HG02678 (cell line): ENCODE measurements at regions not wholly inside any gene's neighbourhood (a gene's known extent, or its start where the extent isn't known, plus 50 kb on each side); places are given as distances from the start of the nearest gene placed in this dataset.
A peak's percentile ranks its signal among the peaks of the same experiment; 100 is the strongest.

Experiments used
- ATAC-seq: cut with Tn5 transposase; IDR thresholded peaks from one replicate; pipeline ENCODE4 v1.9.1; 2021; ENCODE audit warnings: mild to moderate bottlenecking, moderate library complexity; ENCODE audit not compliant: unreplicated experiment

DNA sequence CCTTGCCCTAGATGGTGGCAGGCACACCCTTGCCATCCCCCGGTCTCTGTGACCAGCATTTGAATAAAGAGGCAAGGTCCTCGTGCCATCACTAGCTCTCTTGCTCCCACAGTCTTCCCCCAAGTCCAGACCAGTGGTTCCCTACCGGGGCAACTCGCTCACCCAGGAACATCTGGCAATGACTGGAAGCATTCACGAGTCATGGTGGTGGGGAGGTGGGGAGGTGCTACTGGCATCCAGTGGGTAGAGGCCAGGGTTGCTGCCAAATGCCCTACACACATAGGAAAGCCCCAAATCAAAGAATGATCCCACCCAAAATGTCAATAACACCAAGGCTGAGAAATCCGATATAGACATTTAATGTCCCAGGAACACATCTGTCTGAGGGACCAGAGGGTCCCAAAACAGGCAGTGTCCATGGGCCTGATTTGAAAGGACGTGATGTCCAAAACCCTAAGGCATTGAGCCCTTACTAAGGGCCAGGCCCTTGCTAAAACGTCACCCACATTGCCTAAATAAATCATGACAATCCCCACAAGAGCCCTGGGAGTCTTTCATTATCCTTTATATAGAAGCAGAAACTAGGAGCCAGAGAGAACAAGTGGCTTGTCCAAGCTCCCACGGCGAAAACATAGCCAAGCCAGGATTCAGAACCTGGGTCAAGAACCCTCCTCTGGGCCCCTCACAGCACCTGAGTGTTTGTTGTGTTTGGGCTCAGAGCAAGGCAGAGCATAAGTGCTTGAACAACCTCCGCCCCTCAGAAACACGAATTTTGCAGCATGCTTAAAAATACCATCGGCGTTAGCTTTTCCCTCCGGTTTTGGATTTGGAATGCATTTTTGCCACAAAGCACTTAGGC, 119.3 kb upstream of the WWC1 start:
- ATAC-seq: no peak

DNA sequence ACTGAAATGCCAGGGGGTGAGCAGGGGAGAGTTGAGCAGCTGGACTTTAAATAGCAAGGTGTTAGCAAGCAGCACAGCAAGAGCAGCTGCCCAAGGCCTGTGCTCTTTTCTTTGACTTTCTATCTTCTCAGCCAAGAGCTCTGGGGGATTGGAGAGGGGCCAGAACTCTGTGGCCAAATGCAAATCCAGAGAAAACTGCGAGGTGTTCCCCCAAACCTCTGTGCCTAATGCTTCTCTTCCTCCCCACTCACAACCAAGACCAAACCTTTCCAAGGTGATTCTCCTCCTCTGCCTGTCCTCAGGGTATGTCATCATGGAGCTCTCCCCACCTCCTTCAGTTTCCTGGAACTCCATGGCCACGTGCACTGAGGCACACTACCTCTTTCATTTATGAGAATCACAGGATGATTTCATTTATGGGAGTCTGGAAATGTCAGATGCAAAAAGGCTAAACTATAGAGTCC, 118.7 kb upstream of the WWC1 start:
- no peak for ATAC-seq

DNA sequence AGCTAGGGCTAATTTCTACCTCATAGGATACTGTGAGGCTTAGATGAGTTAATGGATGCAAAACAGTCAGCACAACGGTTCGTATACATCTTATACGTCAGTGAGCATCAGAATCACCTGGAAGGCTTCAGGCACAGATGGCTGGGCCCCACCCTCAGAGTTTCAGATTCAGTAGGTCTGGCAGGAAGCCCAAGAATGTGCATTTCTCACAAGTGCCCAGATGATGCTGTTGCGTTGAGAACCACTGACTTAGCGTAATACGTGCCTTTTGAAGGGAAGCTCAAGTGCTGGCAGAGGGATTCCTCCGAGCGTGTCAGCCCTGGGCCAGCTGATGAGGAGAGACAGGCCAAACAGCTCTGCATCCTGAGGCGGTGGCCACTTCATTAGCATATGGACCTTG, 117.1 kb upstream of the WWC1 start:
- ATAC-seq: peak; percentile 53

DNA sequence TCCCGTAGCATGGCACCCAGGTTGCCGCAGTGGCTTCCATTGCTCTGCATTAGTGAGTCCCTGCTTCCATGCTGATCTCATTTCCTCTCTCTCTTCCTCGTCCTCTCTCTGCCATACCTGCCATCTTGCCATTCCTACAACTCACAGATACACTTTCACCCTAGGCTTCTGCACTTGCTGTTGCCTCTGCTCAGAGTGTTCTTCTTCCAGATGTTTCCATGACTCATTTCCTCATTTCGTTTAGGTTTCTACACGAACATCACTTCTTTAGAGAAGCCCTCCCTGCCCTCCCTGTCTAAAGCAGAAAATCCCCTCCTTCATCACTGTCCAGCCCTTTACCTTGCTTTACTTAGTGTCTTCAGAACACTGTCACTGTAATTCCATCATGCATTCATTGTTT, 115.2 kb upstream of the WWC1 start:
- ATAC-seq: no peak

DNA sequence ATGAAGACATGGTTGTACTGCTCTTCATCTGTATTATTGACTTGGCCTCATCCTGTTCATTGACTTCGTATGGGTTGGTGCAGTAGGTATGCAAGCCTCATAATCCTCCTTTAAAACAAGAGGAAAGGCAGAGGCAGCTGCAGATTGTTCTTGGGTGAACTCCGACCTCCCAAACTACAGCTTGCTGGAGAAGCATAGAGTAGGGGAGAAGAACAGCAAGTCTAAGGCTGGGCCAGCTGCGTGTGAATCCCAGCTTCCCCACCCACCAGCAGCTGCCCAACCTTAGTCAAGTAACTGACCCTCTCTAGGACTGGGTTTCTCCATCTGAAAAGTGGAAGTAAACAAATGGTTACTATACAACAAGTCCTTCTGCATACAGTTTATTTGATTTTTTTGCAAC, 114.5 kb upstream of the WWC1 start:
- no peak for ATAC-seq

DNA sequence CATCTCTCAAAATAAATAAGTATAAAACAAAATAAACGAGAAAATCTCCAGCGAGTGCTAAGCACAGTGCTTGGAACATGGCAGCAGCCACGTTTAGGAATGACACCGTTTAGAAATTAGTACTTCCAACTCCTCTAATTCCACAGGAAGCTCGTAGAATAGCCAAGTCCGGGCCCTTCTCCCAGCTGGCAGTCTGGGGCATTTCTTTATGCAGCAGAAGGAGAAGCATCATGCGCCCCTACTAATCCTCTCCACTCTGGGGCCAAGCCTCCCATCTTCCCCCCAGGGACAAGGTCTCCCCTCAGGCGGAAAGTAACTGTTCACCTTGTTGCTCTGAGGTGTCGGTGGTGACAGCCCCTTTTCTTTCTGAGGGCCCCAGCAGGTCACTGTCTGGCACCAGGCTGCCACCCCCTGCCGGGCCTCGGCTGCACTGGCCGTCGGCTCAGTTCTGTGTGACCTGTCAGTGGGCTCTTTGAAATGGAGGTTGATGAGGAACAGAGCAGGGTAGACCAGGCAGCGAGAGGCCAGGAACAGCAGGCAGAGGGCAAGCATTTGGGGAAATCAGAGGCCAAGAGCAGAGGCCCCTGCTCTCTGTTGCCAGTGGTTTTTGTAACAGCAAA, 113.5 kb upstream of the WWC1 start:
- no peak for ATAC-seq

DNA sequence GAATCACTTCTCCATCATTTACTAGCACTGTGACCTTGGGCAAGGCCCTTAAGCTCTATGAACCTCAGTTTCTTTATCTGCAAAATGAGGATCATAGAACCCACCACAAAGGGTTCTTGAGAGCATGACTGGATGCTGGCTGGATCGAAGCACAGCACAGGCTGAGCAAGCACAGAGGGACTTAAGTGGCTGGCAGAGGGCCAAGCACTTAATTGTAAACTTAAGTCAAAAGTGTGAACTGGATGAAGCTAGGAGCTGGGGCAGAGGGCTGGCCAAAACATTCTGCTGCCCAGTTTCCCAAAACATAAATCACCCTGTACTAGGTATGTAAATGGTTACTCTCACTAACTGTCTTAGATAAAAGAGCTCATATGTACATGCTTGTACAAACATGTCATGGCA, 112.3 kb upstream of the WWC1 start:
- ATAC-seq: no peak

DNA sequence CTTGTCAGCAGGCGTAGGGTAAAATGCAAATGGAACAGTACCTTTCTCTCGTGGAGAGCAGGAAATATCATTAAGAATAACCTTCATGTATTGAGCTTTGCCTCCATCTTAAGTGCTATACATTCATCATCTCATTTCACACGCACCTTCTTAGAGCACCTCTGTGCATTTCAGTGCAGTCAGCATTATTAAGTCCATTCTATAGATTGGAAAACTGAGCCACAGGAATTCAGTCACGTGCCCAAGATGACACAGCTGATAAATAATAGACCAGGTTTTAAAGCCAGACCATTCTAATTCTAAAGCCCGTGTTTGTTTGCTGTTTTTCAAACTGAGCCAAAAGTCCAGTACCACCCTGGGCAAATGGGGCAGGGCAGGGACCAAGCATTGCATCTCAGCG, 109.2 kb upstream of the WWC1 start:
- ATAC-seq: no peak

DNA sequence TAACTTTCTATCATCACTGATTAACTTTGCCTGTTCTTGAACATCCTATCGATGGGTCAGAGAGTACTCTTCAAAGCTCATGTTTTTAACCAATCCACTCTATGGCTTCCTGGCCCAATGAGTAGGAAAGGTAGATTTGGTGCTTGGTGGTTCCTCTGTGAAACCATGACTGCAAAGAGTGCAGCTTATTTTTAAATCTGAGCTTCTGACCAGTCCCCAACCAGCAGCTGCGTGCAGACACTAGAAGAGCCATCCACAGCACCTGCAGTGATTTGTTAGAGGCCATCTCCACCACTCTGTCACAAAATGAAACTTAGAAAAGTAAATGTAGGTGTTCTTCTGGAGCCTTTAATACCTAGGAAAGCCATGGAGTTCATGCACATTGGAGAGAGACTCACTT, 107.3 kb upstream of the WWC1 start:
- no peak for ATAC-seq

DNA sequence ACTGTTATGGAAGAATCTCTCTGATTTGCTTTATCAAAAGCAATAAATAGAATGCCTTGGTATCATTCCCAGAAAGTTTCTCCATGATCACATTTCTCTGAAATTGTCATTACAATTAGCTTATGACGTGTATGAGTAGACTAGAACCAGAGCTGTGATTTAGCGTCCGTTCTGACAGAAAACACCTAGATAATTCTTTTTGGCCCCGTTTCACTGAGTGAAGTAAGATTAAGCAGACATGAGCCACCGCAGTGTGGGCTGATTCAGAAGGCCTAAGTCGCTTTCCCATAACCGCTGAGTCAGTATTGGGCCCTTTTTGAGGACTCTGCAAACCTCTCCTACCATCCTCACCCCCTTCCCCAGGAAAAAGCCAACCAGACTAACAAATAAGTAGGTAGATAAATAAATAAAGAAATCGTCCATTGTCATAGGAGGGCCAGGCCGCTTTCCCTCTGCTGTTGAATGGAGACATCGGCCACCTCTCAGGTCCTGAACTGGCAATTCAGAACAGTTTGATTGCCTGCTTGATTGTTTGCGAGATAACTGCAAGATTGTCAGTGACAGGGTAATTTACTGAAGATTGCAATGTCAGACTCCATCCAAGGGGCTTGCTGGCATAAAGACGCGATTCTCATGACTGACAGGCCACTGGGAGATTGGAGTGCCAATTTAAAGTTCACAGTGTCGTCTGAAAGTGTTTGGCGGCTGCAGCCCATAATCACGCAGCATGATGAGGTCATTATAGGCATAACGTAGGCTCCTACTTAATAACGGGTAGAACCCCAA, 105.0 kb upstream of the WWC1 start:
- no peak for ATAC-seq

DNA sequence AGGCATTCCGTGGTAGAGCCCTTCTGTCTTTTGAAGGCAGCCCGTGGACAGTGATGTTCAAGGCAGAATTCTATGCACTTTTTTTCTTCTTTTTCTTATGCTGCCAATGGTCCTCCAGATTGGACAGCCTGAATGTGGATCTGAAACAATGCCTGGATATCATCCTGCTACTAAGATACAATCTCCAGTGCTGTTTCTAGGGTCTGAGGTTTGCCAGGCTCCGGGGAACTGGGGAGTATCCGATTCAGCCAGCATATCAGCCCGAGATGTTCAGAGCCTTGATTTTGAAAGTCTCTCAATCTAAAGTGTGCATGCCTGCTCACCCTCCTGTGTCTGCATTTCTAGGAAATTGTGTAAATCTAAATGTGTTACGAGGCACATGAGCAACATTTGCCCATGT, 103.8 kb upstream of the WWC1 start:
- no peak for ATAC-seq

DNA sequence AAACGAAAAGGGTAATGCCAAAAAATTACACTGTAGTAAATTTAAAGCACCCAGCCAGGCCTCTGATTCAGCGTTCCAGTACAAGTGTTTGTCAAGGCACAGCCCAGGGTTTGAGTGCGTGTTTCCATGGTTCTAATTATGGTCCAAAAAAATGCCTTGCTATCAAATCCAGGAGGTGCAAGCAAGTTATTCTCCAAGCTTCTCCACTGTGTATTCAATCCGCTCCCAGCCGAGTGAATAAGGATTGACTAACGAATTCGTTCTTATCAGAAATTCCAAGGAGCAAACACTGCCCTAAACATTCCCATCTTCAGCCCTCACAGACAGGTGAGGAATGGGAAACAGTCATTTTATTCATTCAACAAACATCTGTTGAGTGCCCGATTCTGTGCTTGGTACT, 103.3 kb upstream of the WWC1 start:
- ATAC-seq: no peak

DNA sequence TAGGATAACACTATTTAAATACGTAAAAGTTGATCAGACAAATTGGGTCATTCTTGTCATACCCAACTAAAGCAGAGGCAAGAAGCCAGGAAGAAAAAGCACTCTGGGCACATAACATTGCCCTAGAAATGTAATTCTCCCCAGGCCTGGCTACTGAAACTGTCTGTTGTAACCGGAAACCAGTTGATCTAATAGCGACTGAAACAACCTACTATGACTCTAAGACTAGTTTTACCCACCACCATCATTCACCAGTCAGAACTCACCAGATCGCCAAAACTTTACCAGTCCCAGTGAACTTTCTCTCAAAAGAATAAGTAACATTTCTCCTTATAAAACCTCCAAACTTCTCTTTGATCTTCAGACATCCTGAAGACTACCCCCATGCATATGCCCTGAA, 99.3 kb upstream of the WWC1 start:
- ATAC-seq: no peak

DNA sequence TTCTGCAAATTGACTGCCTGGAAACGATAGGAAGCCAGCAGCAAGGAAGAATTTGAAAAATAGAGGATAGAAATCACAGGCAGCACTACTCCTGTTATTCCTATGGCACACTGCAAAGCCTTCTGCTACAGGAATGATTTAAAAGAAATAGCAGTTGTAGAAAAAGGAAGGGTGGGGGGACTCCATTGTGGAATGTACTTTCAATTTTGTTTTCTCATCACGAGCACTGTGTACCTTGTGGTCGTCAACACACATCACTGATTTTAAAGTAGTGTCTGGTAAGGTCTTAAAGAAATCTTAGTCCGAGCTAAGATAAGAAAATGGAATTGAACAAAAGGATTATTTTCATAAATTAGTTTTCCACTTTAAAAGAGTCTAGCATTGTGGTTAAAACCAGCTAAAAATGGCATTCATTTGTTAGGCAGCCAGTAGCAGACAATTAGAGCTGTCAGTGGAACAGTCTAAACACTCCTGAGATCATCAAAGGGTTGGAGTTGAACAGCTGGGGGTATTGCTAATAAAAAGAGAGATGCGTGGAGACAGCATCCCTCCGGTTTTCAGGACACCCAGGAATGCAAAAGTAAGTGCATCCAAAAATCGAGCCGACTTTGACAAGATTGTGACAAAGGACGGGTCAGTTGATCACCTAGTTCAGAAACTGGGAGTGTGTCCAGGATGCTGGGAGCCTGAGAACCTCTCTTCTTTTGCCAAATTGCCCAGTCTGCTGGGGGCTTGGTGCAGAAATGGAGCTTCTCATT, 97.8 kb upstream of the WWC1 start:
- no peak for ATAC-seq

DNA sequence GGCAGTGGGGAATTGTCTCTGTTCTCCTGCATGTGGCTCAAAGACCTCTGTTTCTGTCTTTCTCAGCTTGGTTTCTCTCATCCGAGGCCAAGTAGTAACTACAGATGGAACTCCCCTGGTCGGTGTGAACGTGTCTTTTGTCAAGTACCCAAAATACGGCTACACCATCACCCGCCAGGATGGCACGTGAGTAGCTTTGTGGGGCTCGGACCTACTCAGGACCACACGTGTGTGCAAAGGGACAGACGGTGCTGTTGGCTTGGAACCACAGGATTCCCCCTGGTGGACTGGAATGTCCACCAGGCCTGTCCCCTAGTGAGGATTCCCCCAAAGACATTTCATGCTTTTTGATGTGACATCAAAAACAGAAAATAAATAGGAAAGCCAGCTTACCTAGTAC, 96.3 kb upstream of the WWC1 start:
- no peak for ATAC-seq

DNA sequence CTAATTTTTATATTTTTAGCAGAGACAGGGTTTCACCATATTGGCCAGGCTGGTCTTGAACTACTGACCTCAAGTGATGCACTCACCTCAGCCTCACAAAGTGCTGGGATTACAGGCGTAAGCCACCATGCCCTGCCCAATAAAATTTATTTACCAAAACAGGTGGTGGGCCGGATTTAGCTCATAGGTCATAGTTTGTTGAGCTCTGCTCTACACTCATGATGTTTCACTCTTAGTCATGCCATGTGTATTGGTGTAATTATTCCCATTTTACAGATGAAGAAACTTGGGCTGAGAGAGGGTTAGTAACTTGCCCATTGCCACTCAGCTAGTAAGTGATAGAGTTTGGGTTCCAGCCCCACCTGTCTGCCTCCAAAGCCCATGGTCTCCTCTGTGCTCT, 93.1 kb upstream of the WWC1 start:
- no peak for ATAC-seq

DNA sequence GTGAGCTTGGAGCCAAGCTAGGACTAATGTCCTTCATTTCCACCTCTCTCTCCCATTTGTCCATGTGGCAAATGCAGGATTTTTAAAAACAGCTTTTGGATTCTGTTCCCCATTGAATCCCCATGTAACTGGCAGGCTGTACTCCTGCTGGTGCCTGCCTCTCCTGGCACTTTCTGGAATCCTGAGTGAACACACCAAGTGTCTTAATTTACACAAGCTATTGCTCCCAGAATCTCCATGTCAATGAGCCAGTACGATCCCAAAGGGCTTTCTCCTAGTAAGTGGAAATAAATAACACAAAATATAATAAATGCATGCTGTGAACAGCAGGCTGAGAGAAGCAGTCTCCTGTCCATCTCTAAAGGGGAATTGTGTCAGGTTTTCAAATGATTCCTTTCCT, 88.4 kb upstream of the WWC1 start:
- ATAC-seq: no peak

DNA sequence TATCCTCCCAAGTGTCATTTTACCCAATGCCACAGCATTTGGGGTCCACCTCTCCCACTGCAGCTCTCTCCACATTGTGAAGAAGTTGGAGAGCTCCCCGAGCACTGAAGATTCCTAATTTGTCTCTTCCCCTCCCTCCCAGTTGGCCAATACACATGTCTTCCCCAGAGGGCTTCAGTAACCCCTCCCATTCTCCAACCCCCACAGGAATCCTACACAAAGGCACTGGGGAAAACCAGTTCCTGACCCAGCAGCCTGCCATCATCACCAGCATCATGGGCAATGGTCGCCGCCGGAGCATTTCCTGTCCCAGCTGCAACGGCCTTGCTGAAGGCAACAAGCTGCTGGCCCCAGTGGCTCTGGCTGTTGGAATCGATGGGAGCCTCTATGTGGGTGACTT, 87.3 kb upstream of the WWC1 start:
- ATAC-seq: no peak

DNA sequence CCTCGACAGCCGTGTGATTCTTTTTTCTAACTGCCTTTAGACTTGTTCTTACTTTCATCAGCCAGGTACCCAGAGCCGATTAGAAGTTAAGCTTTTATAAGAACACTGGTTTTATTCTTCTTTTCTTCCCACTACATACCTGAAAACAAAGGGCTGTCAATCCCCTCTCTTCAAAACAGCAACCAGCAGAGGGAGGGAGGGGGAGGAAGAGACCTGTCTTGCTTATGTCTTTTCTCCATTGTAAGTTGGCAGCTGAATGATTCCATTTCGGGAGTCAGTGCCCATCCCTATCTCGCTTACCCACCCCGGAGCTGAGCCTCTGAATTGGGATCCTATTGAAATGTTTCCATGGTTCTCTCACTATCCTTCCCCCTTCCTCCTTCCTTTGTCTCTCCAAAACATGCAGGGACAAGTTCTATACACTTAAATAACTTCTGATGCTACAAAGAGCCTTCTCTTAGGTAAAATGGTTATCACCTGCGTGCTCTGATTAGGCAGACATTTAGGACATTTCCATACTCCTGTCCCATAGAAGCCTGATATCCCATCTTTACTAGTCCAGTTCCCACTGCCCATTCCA, 83.9 kb upstream of the WWC1 start:
- no peak for ATAC-seq

DNA sequence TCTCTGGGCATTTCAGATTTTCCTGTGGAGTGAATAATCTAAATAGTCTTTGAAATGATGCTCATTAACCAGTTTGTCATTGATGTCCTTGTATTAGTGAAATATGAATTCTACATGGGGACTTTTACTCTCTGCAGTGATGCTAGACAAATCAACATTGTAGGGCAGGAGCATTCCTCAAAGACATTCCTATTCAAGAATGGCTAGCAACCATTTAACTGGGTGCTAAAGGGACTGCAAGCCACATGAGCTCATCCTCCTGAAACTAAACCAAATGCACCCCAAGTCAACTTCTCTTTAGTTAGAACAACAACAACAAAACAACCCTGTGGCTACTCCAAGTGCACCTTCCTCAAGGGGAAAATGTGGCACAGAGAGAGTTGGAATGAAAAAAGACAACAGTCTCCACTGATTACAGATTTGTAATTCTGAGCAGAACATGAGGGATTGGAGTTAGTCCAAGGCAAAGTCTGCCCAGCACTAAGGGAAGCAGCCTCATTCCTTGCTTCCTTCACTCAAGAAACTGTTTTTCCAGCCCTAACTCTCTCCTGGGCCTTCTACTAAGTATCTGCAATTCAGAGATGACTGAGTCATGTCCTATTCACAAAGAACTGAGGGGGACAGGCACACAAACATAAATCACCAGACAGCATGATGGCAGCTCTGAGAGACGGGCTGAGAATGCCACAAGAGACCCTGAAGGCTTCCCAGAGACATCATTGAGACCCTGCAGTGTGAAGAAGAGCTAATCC, 82.0 kb upstream of the WWC1 start:
- no peak for ATAC-seq
